HG03045 (cell line): ENCODE measurements at regions not wholly inside any gene's neighbourhood (a gene's known extent, or its start where the extent isn't known, plus 50 kb on each side); places are given as distances from the start of the nearest gene placed in this dataset.

Experiments used
- ATAC-seq: cut with Tn5 transposase; IDR thresholded peaks from one replicate; pipeline ENCODE4 v1.9.1; 2021; ENCODE audit warnings: mild to moderate bottlenecking, moderate library complexity; ENCODE audit not compliant: unreplicated experiment

- ATAC-seq, result no peak
Observed at GRCh38 chr1:222046684-222047263, 304.9 kb upstream of the DUSP10 start.

- ATAC-seq, result no peak
Observed at GRCh38 chr1:222045786-222046185, 303.9 kb upstream of the DUSP10 start.

GRCh38 chr1:222045236-222045635 lies 303.3 kb upstream of the DUSP10 start:
- no peak for ATAC-seq

GRCh38 chr1:222043444-222044292 lies 301.8 kb upstream of the DUSP10 start:
- no peak for ATAC-seq

GRCh38 chr1:222042120-222042519 lies 300.2 kb upstream of the DUSP10 start:
- ATAC-seq, result no peak

GRCh38 chr1:222040955-222041354 lies 299.1 kb upstream of the DUSP10 start:
- no peak for ATAC-seq

- no peak for ATAC-seq
Observed at GRCh38 chr1:222040121-222040805, 298.4 kb upstream of the DUSP10 start.

- no peak for ATAC-seq
Observed at GRCh38 chr1:222038971-222039370, 297.1 kb upstream of the DUSP10 start.

- no peak for ATAC-seq
Observed at GRCh38 chr1:222037720-222038119, 295.8 kb upstream of the DUSP10 start.

- ATAC-seq, result no peak
Observed at GRCh38 chr1:222034790-222035189, 292.9 kb upstream of the DUSP10 start.

- ATAC-seq, result no peak
Observed at GRCh38 chr1:222033450-222033849, 291.6 kb upstream of the DUSP10 start.

GRCh38 chr1:222031318-222031717 lies 289.4 kb upstream of the DUSP10 start:
- no peak for ATAC-seq

GRCh38 chr1:222028676-222029075 lies 286.8 kb upstream of the DUSP10 start:
- ATAC-seq, result no peak

- ATAC-seq, result no peak
Observed at GRCh38 chr1:222028116-222028515, 286.2 kb upstream of the DUSP10 start.

- ATAC-seq, result no peak
Observed at GRCh38 chr1:222026280-222026679, 284.4 kb upstream of the DUSP10 start.

- no peak for ATAC-seq
Observed at GRCh38 chr1:222023025-222023424, 281.1 kb upstream of the DUSP10 start.

GRCh38 chr1:222021129-222021528 lies 279.2 kb upstream of the DUSP10 start:
- ATAC-seq, result no peak

- ATAC-seq, result no peak
Observed at GRCh38 chr1:222020553-222020952, 278.7 kb upstream of the DUSP10 start.

GRCh38 chr1:222019029-222019428 lies 277.1 kb upstream of the DUSP10 start:
- no peak for ATAC-seq

- no peak for ATAC-seq
Observed at GRCh38 chr1:222018041-222018440, 276.2 kb upstream of the DUSP10 start.

- no peak for ATAC-seq
Observed at GRCh38 chr1:222015686-222016085, 273.8 kb upstream of the DUSP10 start.

- no peak for ATAC-seq
Observed at GRCh38 chr1:222014001-222014400, 272.1 kb upstream of the DUSP10 start.
